PC-3 (cell line): ENCODE measurements at regions not wholly inside any gene's neighbourhood (a gene's known extent, or its start where the extent isn't known, plus 50 kb on each side); places are given as distances from the start of the nearest gene placed in this dataset.

Source experiments
- ATAC-seq: fragments of 200-7000 bp; cut with Tn5 transposase; 2 replicates; pipeline ENCODE4 v1.9.1; 2020; ENCODE audit warnings: mild to moderate bottlenecking, moderate library complexity
- BruUV-seq: library from RNA; stranded (reverse); fragments of 400-500 nt; replicated peaks from 2 replicates; lab custom pipeline; 2021; lab: Mats Ljungman, UMichigan
- CTCF ChIA-PET: fragments of 300-600 bp; sonication (Branson Sonifier 250); formaldehyde crosslinking; loops from one replicate; lab custom pipeline; 2022; ENCODE audit warnings: antibody characterized with exemption; lab: Charles Lee
- POLR2A ChIA-PET: fragments of 300-600 bp; sonication (Branson Sonifier 250); formaldehyde crosslinking; loops from one replicate; lab custom pipeline; 2022; ENCODE audit warnings: antibody characterized with exemption; ENCODE audit not compliant: unreplicated experiment; lab: Charles Lee
- DNase-seq: peaks from one replicate; pipeline ENCODE4 v3.0.0-alpha.2; 2015
- H2AFZ ChIP-seq: fragments of 300-600 bp; sonication (generic); 2 replicates; pipeline ENCODE4 v1.6.0; 2016; ENCODE audit warnings: antibody characterized with exemption, low read length
- H3F3A ChIP-seq: fragments of 300-600 bp; sonication (generic); one replicate; pipeline ENCODE4 v1.6.0; 2017; ENCODE audit warnings: antibody characterized with exemption, low read length, control low read depth, mild to moderate bottlenecking; ENCODE audit not compliant: unreplicated experiment
- H3K27ac ChIP-seq: fragments of 300-600 bp; sonication (generic); 2 replicates; pipeline ENCODE4 v1.5.1; 2016; ENCODE audit warnings: mild to moderate bottlenecking, low read length
- H3K27me3 ChIP-seq: fragments of 300-600 bp; sonication (generic); 2 replicates; pipeline ENCODE4 v1.6.1; 2016; ENCODE audit warnings: low read length, mixed read lengths
- H3K36me3 ChIP-seq: fragments of 300-600 bp; sonication (generic); 2 replicates; pipeline ENCODE4 v1.6.1; 2016; ENCODE audit warnings: low read depth, mixed run types, low read length, mixed read lengths
- H3K4me1 ChIP-seq: fragments of 300-600 bp; sonication (generic); 2 replicates; pipeline ENCODE4 v1.5.1; 2016; ENCODE audit warnings: low read length; ENCODE audit not compliant: insufficient read depth
- H3K4me2 ChIP-seq: fragments of 300-600 bp; sonication (generic); 2 replicates; pipeline ENCODE4 v1.6.0; 2016; ENCODE audit warnings: low read length
- H3K4me3 ChIP-seq: fragments of 300-600 bp; sonication (generic); 2 replicates; pipeline ENCODE4 v1.5.1; 2016; ENCODE audit warnings: mild to moderate bottlenecking, low read length, mixed read lengths
- H3K79me2 ChIP-seq: fragments of 300-600 bp; sonication (generic); 2 replicates; pipeline ENCODE4 v1.6.1; 2017; ENCODE audit warnings: low read length, mixed read lengths
- H3K9ac ChIP-seq: fragments of 300-600 bp; sonication (generic); 2 replicates; pipeline ENCODE4 v1.6.0; 2016; ENCODE audit warnings: mild to moderate bottlenecking, low read length
- H3K9me2 ChIP-seq: fragments of 300-600 bp; sonication (generic); replicated peaks from 2 replicates; pipeline ENCODE4 v1.6.1; 2016; ENCODE audit warnings: mixed run types, low read length, mixed read lengths
- H3K9me3 ChIP-seq: fragments of 300-600 bp; sonication (generic); 2 replicates; pipeline ENCODE4 v1.6.1; 2016; ENCODE audit warnings: low read length, mixed read lengths
- H4K20me1 ChIP-seq: fragments of 300-600 bp; sonication (generic); 2 replicates; pipeline ENCODE4 v1.6.1; 2016; ENCODE audit warnings: low read length, mixed read lengths
- CTCF ChIP-seq: fragments of 300-600 bp; sonication (generic); conservative IDR thresholded peaks from 2 replicates; pipeline ENCODE4 v1.5.1; 2017; ENCODE audit warnings: antibody characterized with exemption, low read depth, mild to moderate bottlenecking, low read length
- EZH2 ChIP-seq: fragments of 300-600 bp; sonication (generic); IDR thresholded peaks from one replicate; pipeline ENCODE4 v1.6.1; 2017; ENCODE audit warnings: antibody characterized with exemption, mild to moderate bottlenecking, low read length; ENCODE audit not compliant: unreplicated experiment
- EZH2phosphoT487 ChIP-seq: fragments of 300-600 bp; sonication (generic); IDR thresholded peaks from 2 replicates; pipeline ENCODE4 v1.6.1; 2018; ENCODE audit warnings: mild to moderate bottlenecking, antibody characterized with exemption, low read length, borderline replicate concordance
- intact Hi-C: fragments of 100-400 bp; cut with micrococcal nuclease; formaldehyde crosslinking; loops from 2 replicates; pipeline ENCODE4 v1.9.0; 2023

GRCh38 chrX:50973199-50973598, 62.7 kb downstream of the BMP15 start:
- H4K20me1 ChIP-seq = no peaks in the 10 kb centered on the region
- CTCF ChIA-PET = no interaction called here
- no peak overlapping the region for H2AFZ ChIP-seq
- POLR2A ChIA-PET = no interaction called here
- H3K4me2 ChIP-seq = no peak overlapping the region
- no peaks in the 10 kb centered on the region for H3K36me3 ChIP-seq
- intact Hi-C loops = no loop called here
- BruUV-seq = no TSS peak
- no peaks in the 10 kb centered on the region for H3K9me2 ChIP-seq
- no peak overlapping the region for H3K9ac ChIP-seq
- H3K4me3 ChIP-seq = no peak overlapping the region
- H3K27me3 ChIP-seq = no peaks in the 10 kb centered on the region
- H3K27ac ChIP-seq = no peak overlapping the region
- no peaks in the 10 kb centered on the region for H3K4me1 ChIP-seq
- DNase-seq (no peak), ATAC-seq (no peak)
- no peaks in the 10 kb centered on the region for H3F3A ChIP-seq
- H3K79me2 ChIP-seq = no peaks in the 10 kb centered on the region
- TF ChIP-seq EZH2 = no peak
- TF ChIP-seq EZH2phosphoT487 = no peak
- no peak for TF ChIP-seq CTCF
- no peaks in the 10 kb centered on the region for H3K9me3 ChIP-seq

GRCh38 chrX:50978920-50979682, 68.6 kb downstream of the BMP15 start:
- Histone ChIP-seq H3K36me3 (no peaks in the 10 kb centered on the region), H3K4me3 (no peak overlapping the region), H4K20me1 (no peaks in the 10 kb centered on the region), H3K9me3 (no peaks in the 10 kb centered on the region), H2AFZ (no peak overlapping the region), H3K4me2 (no peak overlapping the region), H3F3A (no peaks in the 10 kb centered on the region), H3K27me3 (peaks cover 8% of the 10 kb centered on the region; the same call in 1 of the 2 replicates), H3K9ac (no peak overlapping the region), H3K4me1 (no peaks in the 10 kb centered on the region), H3K27ac (no peak overlapping the region), H3K79me2 (no peaks in the 10 kb centered on the region), H3K9me2 (no peaks in the 10 kb centered on the region)
- no TSS peak for BruUV-seq
- CTCF ChIA-PET = no interaction called here
- POLR2A ChIA-PET = no interaction called here
- no peak for TF ChIP-seq EZH2phosphoT487
- intact Hi-C loops = no loop called here
- ATAC-seq (no peak), DNase-seq (no peak)

- no peak overlapping the region for H3K4me3 ChIP-seq
- intact Hi-C loops = no loop called here
- no peaks in the 10 kb centered on the region for H3K9me3 ChIP-seq
- TF ChIP-seq CTCF = no peak
- TF ChIP-seq EZH2 = no peak
- TF ChIP-seq EZH2phosphoT487 = no peak
- DNase-seq = no peak
- no peak overlapping the region for H3K27ac ChIP-seq
- H3K9ac ChIP-seq = no peak overlapping the region
- POLR2A ChIA-PET = no interaction called here
- no peaks in the 10 kb centered on the region for H3F3A ChIP-seq
- CTCF ChIA-PET = no interaction called here
- H4K20me1 ChIP-seq = no peaks in the 10 kb centered on the region
- H3K4me1 ChIP-seq = no peaks in the 10 kb centered on the region
- H3K36me3 ChIP-seq = no peaks in the 10 kb centered on the region
- peaks cover 13% of the 10 kb centered on the region; the same call in 1 of the 2 replicates for H3K27me3 ChIP-seq
- H3K79me2 ChIP-seq = no peaks in the 10 kb centered on the region
- no peak overlapping the region for H3K4me2 ChIP-seq
- no peak for ATAC-seq
- BruUV-seq = no TSS peak
- no peaks in the 10 kb centered on the region for H3K9me2 ChIP-seq
- H2AFZ ChIP-seq = no peak overlapping the region
Observed at GRCh38 chrX:50980251-50980650, 69.7 kb downstream of the BMP15 start.
